HG03354 (cell line): ENCODE measurements at regions not wholly inside any gene's neighbourhood (a gene's known extent, or its start where the extent isn't known, plus 50 kb on each side); places are given as distances from the start of the nearest gene placed in this dataset.

Experiments used
- ATAC-seq: cut with Tn5 transposase; IDR thresholded peaks from one replicate; pipeline ENCODE4 v1.9.1; 2021; ENCODE audit warnings: mild to moderate bottlenecking; ENCODE audit not compliant: unreplicated experiment, poor library complexity, severe bottlenecking

GRCh38 chr4:189032606-189033338 lies 893.5 kb downstream of the TRIML1 start:
- ATAC-seq: no peak

- ATAC-seq: no peak
Measured at GRCh38 chr4:189033801-189034347, 894.6 kb downstream of the TRIML1 start.

GRCh38 chr4:189035091-189035490 lies 895.9 kb downstream of the TRIML1 start:
- ATAC-seq: no peak

- ATAC-seq: no peak
Measured at GRCh38 chr4:189035654-189036053, 896.4 kb downstream of the TRIML1 start.

- no peak for ATAC-seq
Measured at GRCh38 chr4:189036906-189037305, 897.7 kb downstream of the TRIML1 start.

GRCh38 chr4:189046642-189047041 lies 894.0 kb upstream of the FRG1 start:
- no peak for ATAC-seq

GRCh38 chr4:189048119-189048518 lies 892.6 kb upstream of the FRG1 start:
- no peak for ATAC-seq

- no peak for ATAC-seq
Measured at GRCh38 chr4:189049682-189050081, 891.0 kb upstream of the FRG1 start.

GRCh38 chr4:189050643-189051042 lies 890.0 kb upstream of the FRG1 start:
- ATAC-seq: no peak

- no peak for ATAC-seq
Measured at GRCh38 chr4:189053621-189054020, 887.1 kb upstream of the FRG1 start.

GRCh38 chr4:189060104-189060503 lies 880.6 kb upstream of the FRG1 start:
- no peak for ATAC-seq

GRCh38 chr4:189062047-189062820 lies 878.4 kb upstream of the FRG1 start:
- no peak for ATAC-seq

GRCh38 chr4:189069772-189070171 lies 870.9 kb upstream of the FRG1 start:
- no peak for ATAC-seq

GRCh38 chr4:189071241-189071640 lies 869.4 kb upstream of the FRG1 start:
- no peak for ATAC-seq

GRCh38 chr4:189073739-189074138 lies 866.9 kb upstream of the FRG1 start:
- ATAC-seq: no peak

- no peak for ATAC-seq
Measured at GRCh38 chr4:189081826-189082225, 858.8 kb upstream of the FRG1 start.

- ATAC-seq: no peak
Measured at GRCh38 chr4:189083769-189084168, 856.9 kb upstream of the FRG1 start.

GRCh38 chr4:189084671-189085070 lies 856.0 kb upstream of the FRG1 start:
- no peak for ATAC-seq

GRCh38 chr4:189087971-189088370 lies 852.7 kb upstream of the FRG1 start:
- ATAC-seq: no peak

GRCh38 chr4:189088780-189089179 lies 851.9 kb upstream of the FRG1 start:
- ATAC-seq: no peak
